ENCODE measurements at regions not wholly inside any gene's neighbourhood (a gene's known extent, or its start where the extent isn't known, plus 50 kb on each side); places are given as distances from the start of the nearest gene placed in this dataset.

- Histone ChIP-seq H3K27ac (no peak overlapping the region), H3K4me3 (no peak overlapping the region), H3K4me1 (replicated peaks in 1 of 2) (no peaks in the 10 kb centered on the region)
- 0 to 17% methylated on average over 1 to 2 of the region's 4 CpGs; no CpG with 5 or more reads in 8 of the 10 experiments for WGBS, 10 experiments
- in situ Hi-C loops (cut with MboI; ENCODE audit: low pct_unique_long_range_greater_than_20kb in 2 of 9, low sequenced_read_pairs in 9 of 9, unreplicated experiment in 9 of 9): no loop called here
- ATAC-seq (replicated peaks in 6 of 8): peak in 6 of 8 experiments; percentile 38 to 95 (median 66)
These were observed 180.3 kb upstream of the GRB10 start for GRCh38 chr7:50962962-50963374.

GRCh38 chr7:50962281-50962883, 179.7 kb upstream of the GRB10 start:
- in situ Hi-C loops (cut with MboI; ENCODE audit: low pct_unique_long_range_greater_than_20kb in 2 of 9, low sequenced_read_pairs in 9 of 9, unreplicated experiment in 9 of 9): no loop called here

GRCh38 chr7:50960621-50961310, 178.1 kb upstream of the GRB10 start:
- no peak for ATAC-seq (replicated peaks in 6 of 8)
- WGBS, 10 experiments: 62 to 92% (median 72%) methylated on average over 2 to 10 of the region's 14 CpGs; no CpG with 5 or more reads in 2 of the 10 experiments
- H3K4me1 ChIP-seq (replicated peaks in 1 of 2): no peaks in the 10 kb centered on the region
- no peak overlapping the region for H3K27ac ChIP-seq
- no peak overlapping the region for H3K4me3 ChIP-seq
- in situ Hi-C loops (cut with MboI; ENCODE audit: low pct_unique_long_range_greater_than_20kb in 2 of 9, low sequenced_read_pairs in 9 of 9, unreplicated experiment in 9 of 9): no loop called here

More at GRCh38 chr7:50962281-50962883, 179.7 kb upstream of the GRB10 start:
- H3K27ac ChIP-seq: no peak overlapping the region
- no peaks in the 10 kb centered on the region for H3K4me1 ChIP-seq (replicated peaks in 1 of 2)
- 39 to 100% (median 73%) methylated on average over 1 to 4 of the region's 10 CpGs; no CpG with 5 or more reads in 2 of the 10 experiments for WGBS, 10 experiments
- no peak for ATAC-seq (replicated peaks in 6 of 8)
- no peak overlapping the region for H3K4me3 ChIP-seq

GRCh38 chr7:50959991-50960390, 177.3 kb upstream of the GRB10 start:
- no peak overlapping the region for H3K4me3 ChIP-seq
- no peak for ATAC-seq (replicated peaks in 6 of 8)
- no peak overlapping the region for H3K27ac ChIP-seq
- H3K4me1 ChIP-seq (replicated peaks in 1 of 2): no peaks in the 10 kb centered on the region
- WGBS, 10 experiments: 83 to 100% (median 100%) methylated on average over 1 of the region's 1 CpG; no CpG with 5 or more reads in 5 of the 10 experiments
- in situ Hi-C loops (cut with MboI; ENCODE audit: low pct_unique_long_range_greater_than_20kb in 2 of 9, low sequenced_read_pairs in 9 of 9, unreplicated experiment in 9 of 9): no loop called here

GRCh38 chr7:50959560-50959959, 176.9 kb upstream of the GRB10 start:
- no peak for ATAC-seq (replicated peaks in 6 of 8)
- WGBS, 10 experiments: 30 to 100% (median 78%) methylated on average over 1 to 4 of the region's 4 CpGs; no CpG with 5 or more reads in 6 of the 10 experiments
- no peak overlapping the region for H3K27ac ChIP-seq
- no peaks in the 10 kb centered on the region for H3K4me1 ChIP-seq (replicated peaks in 1 of 2)
- H3K4me3 ChIP-seq: no peak overlapping the region
- in situ Hi-C loops (cut with MboI; ENCODE audit: low pct_unique_long_range_greater_than_20kb in 2 of 9, low sequenced_read_pairs in 9 of 9, unreplicated experiment in 9 of 9): no loop called here

- WGBS, 10 experiments: 0 to 100% (median 81%) methylated on average over 1 to 3 of the region's 3 CpGs; no CpG with 5 or more reads in 2 of the 10 experiments
- no peak for ATAC-seq (replicated peaks in 6 of 8)
- Histone ChIP-seq H3K4me1 (replicated peaks in 1 of 2) (no peaks in the 10 kb centered on the region), H3K27ac (no peak overlapping the region), H3K4me3 (no peak overlapping the region)
- in situ Hi-C loops (cut with MboI; ENCODE audit: low pct_unique_long_range_greater_than_20kb in 2 of 9, low sequenced_read_pairs in 9 of 9, unreplicated experiment in 9 of 9): no loop called here
These were observed 175.2 kb upstream of the GRB10 start for GRCh38 chr7:50957855-50958254.

- ATAC-seq (replicated peaks in 6 of 8): no peak
- in situ Hi-C loops (cut with MboI; ENCODE audit: low pct_unique_long_range_greater_than_20kb in 2 of 9, low sequenced_read_pairs in 9 of 9, unreplicated experiment in 9 of 9): no loop called here
- WGBS, 10 experiments: 27 to 60% (median 42%) methylated on average over 1 to 4 of the region's 6 CpGs; no CpG with 5 or more reads in 3 of the 10 experiments
- Histone ChIP-seq H3K4me3 (no peak overlapping the region), H3K27ac (no peak overlapping the region), H3K4me1 (replicated peaks in 1 of 2) (no peaks in the 10 kb centered on the region)
These were observed 174.7 kb upstream of the GRB10 start for GRCh38 chr7:50957431-50957830.

- 25 to 92% (median 75%) methylated on average over 1 to 7 of the region's 8 CpGs for WGBS, 10 experiments
- in situ Hi-C loops (cut with MboI; ENCODE audit: low pct_unique_long_range_greater_than_20kb in 2 of 9, low sequenced_read_pairs in 9 of 9, unreplicated experiment in 9 of 9): no loop called here
- H3K4me1 ChIP-seq (replicated peaks in 1 of 2): no peaks in the 10 kb centered on the region
These were observed 173.9 kb upstream of the GRB10 start for GRCh38 chr7:50956522-50957155.

GRCh38 chr7:50954716-50955115, 172.0 kb upstream of the GRB10 start:
- Histone ChIP-seq H3K4me1 (replicated peaks in 1 of 2) (no peaks in the 10 kb centered on the region), H3K4me3 (no peak overlapping the region), H3K27ac (no peak overlapping the region)
- 11 to 89% (median 58%) methylated on average over 2 to 4 of the region's 5 CpGs; no CpG with 5 or more reads in 5 of the 10 experiments for WGBS, 10 experiments
- ATAC-seq (replicated peaks in 6 of 8): no peak
- in situ Hi-C loops (cut with MboI; ENCODE audit: low pct_unique_long_range_greater_than_20kb in 2 of 9, low sequenced_read_pairs in 9 of 9, unreplicated experiment in 9 of 9): no loop called here

More at GRCh38 chr7:50956522-50957155, 173.9 kb upstream of the GRB10 start:
- Histone ChIP-seq H3K4me3 (no peak overlapping the region), H3K27ac (no peak overlapping the region)
- no peak for ATAC-seq (replicated peaks in 6 of 8)

GRCh38 chr7:50954245-50954644, 171.5 kb upstream of the GRB10 start:
- no peak overlapping the region for H3K27ac ChIP-seq
- no peaks in the 10 kb centered on the region for H3K4me1 ChIP-seq (replicated peaks in 1 of 2)
- WGBS, 10 experiments: 40 to 88% (median 63%) methylated on average over 1 to 3 of the region's 4 CpGs; no CpG with 5 or more reads in 5 of the 10 experiments
- in situ Hi-C loops (cut with MboI; ENCODE audit: low pct_unique_long_range_greater_than_20kb in 2 of 9, low sequenced_read_pairs in 9 of 9, unreplicated experiment in 9 of 9): no loop called here
- ATAC-seq (replicated peaks in 6 of 8): no peak
- no peak overlapping the region for H3K4me3 ChIP-seq

- in situ Hi-C loops (cut with MboI; ENCODE audit: low pct_unique_long_range_greater_than_20kb in 2 of 9, low sequenced_read_pairs in 9 of 9, unreplicated experiment in 9 of 9): no loop called here
- Histone ChIP-seq H3K4me1 (replicated peaks in 1 of 2) (no peaks in the 10 kb centered on the region), H3K27ac (no peak overlapping the region), H3K4me3 (no peak overlapping the region)
- ATAC-seq (replicated peaks in 6 of 8): peak in 2 of 8 experiments; percentile 19
- 54 to 65% (median 60%) methylated on average over 1 to 3 of the region's 3 CpGs; no CpG with 5 or more reads in 5 of the 10 experiments for whole genome bisulfite sequencing, 10 experiments
These were observed 171.1 kb upstream of the GRB10 start for GRCh38 chr7:50953820-50954219.

- in situ Hi-C loops (cut with MboI; ENCODE audit: low pct_unique_long_range_greater_than_20kb in 2 of 9, low sequenced_read_pairs in 9 of 9, unreplicated experiment in 9 of 9): no loop called here
- no peak overlapping the region for H3K27ac ChIP-seq
- no peak overlapping the region for H3K4me3 ChIP-seq
- 7 to 87% (median 69%) methylated on average over 1 to 5 of the region's 6 CpGs; no CpG with 5 or more reads in 1 of the 10 experiments for WGBS, 10 experiments
- ATAC-seq (replicated peaks in 6 of 8): no peak
- H3K4me1 ChIP-seq (replicated peaks in 1 of 2): no peaks in the 10 kb centered on the region
These were observed 170.6 kb upstream of the GRB10 start for GRCh38 chr7:50953303-50953702.

GRCh38 chr7:50952544-50952943, 169.8 kb upstream of the GRB10 start:
- Histone ChIP-seq H3K27ac (no peak overlapping the region), H3K4me1 (replicated peaks in 1 of 2) (no peaks in the 10 kb centered on the region), H3K4me3 (no peak overlapping the region)
- 0 to 83% (median 54%) methylated on average over 1 to 3 of the region's 3 CpGs; no CpG with 5 or more reads in 4 of the 10 experiments for WGBS, 10 experiments
- in situ Hi-C loops (cut with MboI; ENCODE audit: low pct_unique_long_range_greater_than_20kb in 2 of 9, low sequenced_read_pairs in 9 of 9, unreplicated experiment in 9 of 9): no loop called here
- ATAC-seq (replicated peaks in 6 of 8): no peak

All from motor neuron (in vitro differentiated cells).